ENCODE measurements at regions not wholly inside any gene's neighbourhood (a gene's known extent, or its start where the extent isn't known, plus 50 kb on each side); places are given as distances from the start of the nearest gene placed in this dataset.

DNA sequence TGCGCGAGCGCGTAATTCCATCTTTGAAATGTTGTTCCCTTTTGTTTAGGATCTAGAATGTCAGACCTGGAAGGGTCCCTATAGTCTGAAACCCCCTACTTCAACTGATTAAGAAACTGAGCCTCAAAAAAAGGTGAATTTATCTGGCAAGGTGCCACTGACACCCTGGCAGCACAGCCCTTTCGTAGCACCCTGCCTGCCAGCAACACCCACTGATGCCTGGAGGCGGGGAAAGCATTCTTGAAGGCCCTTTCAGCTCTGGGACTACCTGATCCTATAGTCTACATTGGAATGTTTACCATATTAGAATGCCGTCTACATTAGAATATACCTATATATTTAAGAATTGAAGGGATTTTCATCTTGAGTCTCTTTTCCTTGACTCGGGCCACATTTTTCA lies 542.3 kb downstream of the BUD13 start:
- DNase-seq (ENCODE audit: extremely low read depth, insufficient read length): no peak
- TF ChIP-seq, protein P1, sequence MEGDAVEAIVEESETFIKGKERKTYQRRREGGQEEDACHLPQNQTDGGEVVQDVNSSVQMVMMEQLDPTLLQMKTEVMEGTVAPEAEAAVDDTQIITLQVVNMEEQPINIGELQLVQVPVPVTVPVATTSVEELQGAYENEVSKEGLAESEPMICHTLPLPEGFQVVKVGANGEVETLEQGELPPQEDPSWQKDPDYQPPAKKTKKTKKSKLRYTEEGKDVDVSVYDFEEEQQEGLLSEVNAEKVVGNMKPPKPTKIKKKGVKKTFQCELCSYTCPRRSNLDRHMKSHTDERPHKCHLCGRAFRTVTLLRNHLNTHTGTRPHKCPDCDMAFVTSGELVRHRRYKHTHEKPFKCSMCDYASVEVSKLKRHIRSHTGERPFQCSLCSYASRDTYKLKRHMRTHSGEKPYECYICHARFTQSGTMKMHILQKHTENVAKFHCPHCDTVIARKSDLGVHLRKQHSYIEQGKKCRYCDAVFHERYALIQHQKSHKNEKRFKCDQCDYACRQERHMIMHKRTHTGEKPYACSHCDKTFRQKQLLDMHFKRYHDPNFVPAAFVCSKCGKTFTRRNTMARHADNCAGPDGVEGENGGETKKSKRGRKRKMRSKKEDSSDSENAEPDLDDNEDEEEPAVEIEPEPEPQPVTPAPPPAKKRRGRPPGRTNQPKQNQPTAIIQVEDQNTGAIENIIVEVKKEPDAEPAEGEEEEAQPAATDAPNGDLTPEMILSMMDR (IDR thresholded peaks at IDR 0.05; ENCODE audit: insufficient read depth, low read length, poor library complexity, severe bottlenecking): no peak
- H3K27me3 ChIP-seq (replicated peaks; ENCODE audit: control insufficient read depth, insufficient read depth, low read length): peaks cover 2% of the 10 kb centered on the region; the same call in 1 of the 2 replicates

GRCh38 chr11:116229236-116229970 lies 543.4 kb downstream of the BUD13 start:
- Histone ChIP-seq H3K36me3 (ENCODE audit: control insufficient read depth, insufficient read depth, low read length) (no peaks in the 10 kb centered on the region), H3K4me3 (replicated peaks; ENCODE audit: low read depth, low read length) (no peak overlapping the region), H3K27me3 (replicated peaks; ENCODE audit: control insufficient read depth, insufficient read depth, low read length) (peaks cover under 1% of the 10 kb centered on the region; the same call in 1 of the 2 replicates)
- TF ChIP-seq, protein P1 (IDR thresholded peaks at IDR 0.05; ENCODE audit: insufficient read depth, low read length, poor library complexity, severe bottlenecking): no peak
- no peak for DNase-seq (ENCODE audit: extremely low read depth, insufficient read length)

More for the DNA sequence above, 542.3 kb downstream of the BUD13 start:
- H3K4me3 ChIP-seq (replicated peaks; ENCODE audit: low read depth, low read length): no peak overlapping the region
- H3K36me3 ChIP-seq (ENCODE audit: control insufficient read depth, insufficient read depth, low read length): no peaks in the 10 kb centered on the region

GRCh38 chr11:116226731-116227130 lies 546.1 kb downstream of the BUD13 start:
- Histone ChIP-seq H3K4me3 (replicated peaks; ENCODE audit: low read depth, low read length) (no peak overlapping the region), H3K36me3 (ENCODE audit: control insufficient read depth, insufficient read depth, low read length) (no peaks in the 10 kb centered on the region), H3K27me3 (replicated peaks; ENCODE audit: control insufficient read depth, insufficient read depth, low read length) (no peaks in the 10 kb centered on the region; the same call in 1 of the 2 replicates)
- no peak for DNase-seq (ENCODE audit: extremely low read depth, insufficient read length)
- TF ChIP-seq, protein P1 (IDR thresholded peaks at IDR 0.05; ENCODE audit: insufficient read depth, low read length, poor library complexity, severe bottlenecking): no peak

DNA sequence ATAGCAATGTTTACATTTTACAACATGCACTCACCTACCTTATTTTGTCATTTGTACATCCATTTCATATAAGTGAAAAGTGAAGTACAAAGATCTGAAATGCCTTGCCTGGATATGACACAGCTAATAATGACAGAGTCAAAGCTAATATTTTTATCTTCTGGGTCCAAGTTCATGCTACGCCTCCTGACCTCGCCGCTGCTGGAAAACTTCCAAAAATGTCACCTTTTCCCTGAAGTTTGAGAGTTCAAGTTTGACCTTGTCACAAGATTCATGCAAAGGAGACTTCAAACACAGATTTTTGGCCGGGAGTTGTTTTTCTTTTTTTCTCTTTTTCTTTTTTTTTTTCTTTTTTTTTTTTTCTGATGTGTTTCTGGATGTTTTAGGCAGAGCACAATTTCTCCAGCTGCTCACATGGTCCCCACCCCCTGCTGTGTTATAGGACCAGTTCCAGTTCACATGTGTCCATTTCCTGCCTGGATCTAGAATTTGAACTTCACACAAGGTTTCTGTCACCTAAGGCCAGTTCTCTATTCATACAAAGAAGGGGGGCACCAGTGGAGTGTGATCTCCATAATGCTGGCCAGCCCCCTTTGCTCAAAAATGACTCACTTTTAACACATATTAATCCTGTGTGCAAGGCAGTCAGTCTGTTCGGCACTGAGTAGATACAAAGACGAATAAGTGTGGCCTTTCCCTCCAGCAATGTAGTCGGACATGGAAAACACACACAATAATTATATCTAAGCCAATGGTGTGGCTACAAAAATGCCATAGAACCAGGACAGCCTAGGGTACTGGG lies 546.8 kb downstream of the BUD13 start:
- TF ChIP-seq, protein P1 (IDR thresholded peaks at IDR 0.05; ENCODE audit: insufficient read depth, low read length, poor library complexity, severe bottlenecking): no peak
- no peak for DNase-seq (ENCODE audit: extremely low read depth, insufficient read length)
- Histone ChIP-seq H3K4me3 (replicated peaks; ENCODE audit: low read depth, low read length) (no peak overlapping the region), H3K27me3 (replicated peaks; ENCODE audit: control insufficient read depth, insufficient read depth, low read length) (no peaks in the 10 kb centered on the region; the same call in 1 of the 2 replicates), H3K36me3 (ENCODE audit: control insufficient read depth, insufficient read depth, low read length) (no peaks in the 10 kb centered on the region)

- no peak for DNase-seq (ENCODE audit: extremely low read depth, insufficient read length)
- no peak overlapping the region for H3K4me3 ChIP-seq (replicated peaks; ENCODE audit: low read depth, low read length)
- TF ChIP-seq, protein P1 (IDR thresholded peaks at IDR 0.05; ENCODE audit: insufficient read depth, low read length, poor library complexity, severe bottlenecking): no peak
Measured at GRCh38 chr11:116225236-116225635, 547.6 kb downstream of the BUD13 start.

More at GRCh38 chr11:116225236-116225635, 547.6 kb downstream of the BUD13 start:
- no peaks in the 10 kb centered on the region for H3K36me3 ChIP-seq (ENCODE audit: control insufficient read depth, insufficient read depth, low read length)
- H3K27me3 ChIP-seq (replicated peaks; ENCODE audit: control insufficient read depth, insufficient read depth, low read length): no peaks in the 10 kb centered on the region; the same call in 1 of the 2 replicates
